Lung (tissue), 11 donors: ENCODE measurements at regions not wholly inside any gene's neighbourhood (a gene's known extent, or its start where the extent isn't known, plus 50 kb on each side); places are given as distances from the start of the nearest gene placed in this dataset.

Experiments used
- ATAC-seq: fragments of 200-7000 bp; cut with Tn5 transposase; one replicate; pipeline ENCODE4 v1.9.1; 2020; ENCODE audit warnings: moderate number of reproducible peaks; ENCODE audit not compliant: insufficient read depth, low FRiP score
- DNase-seq, 3 donors: peaks; one replicate each; pipeline ENCODE4 v3.0.0-alpha.2; 2013 to 2017
- H3K27ac ChIP-seq, 2 donors: one replicate each; pipeline ENCODE4 v1.5.1; 2013; ENCODE audit warnings: mild to moderate bottlenecking in 2 of 2, moderate library complexity in 2 of 2, control low read depth in 1 of 2, inconsistent platforms in 1 of 2, low read depth in 1 of 2, low read length in 1 of 2
- H3K27me3 ChIP-seq, 3 donors: one replicate each; pipeline ENCODE4 v1.5.1; 2013; ENCODE audit warnings: low read length in 2 of 3; ENCODE audit not compliant: control insufficient read depth in 3 of 3, insufficient read depth in 3 of 3
- H3K36me3 ChIP-seq, 4 donors: one replicate each; pipeline ENCODE4 v1.5.1; 2013; ENCODE audit warnings: low read length in 4 of 4, mild to moderate bottlenecking in 1 of 4, moderate library complexity in 1 of 4; ENCODE audit not compliant: control insufficient read depth in 4 of 4, insufficient read depth in 4 of 4
- H3K4me1 ChIP-seq, 5 donors: one replicate each; pipeline ENCODE4 v1.5.1; 2013; ENCODE audit warnings: low read length in 5 of 5, mild to moderate bottlenecking in 2 of 5, moderate library complexity in 1 of 5; ENCODE audit not compliant: control insufficient read depth in 5 of 5, insufficient read depth in 5 of 5
- H3K4me3 ChIP-seq: one replicate; pipeline ENCODE4 v1.5.1; 2013; ENCODE audit warnings: mild to moderate bottlenecking, control low read depth, moderate library complexity
- H3K9ac ChIP-seq, 2 donors: one replicate each; pipeline ENCODE4 v1.5.1; 2013; ENCODE audit warnings: low read length in 2 of 2, control low read depth in 1 of 2; ENCODE audit not compliant: insufficient read depth in 1 of 2
- H3K9me3 ChIP-seq, 4 donors: one replicate each; pipeline ENCODE4 v1.5.1; 2013; ENCODE audit warnings: low read length in 3 of 4, mild to moderate bottlenecking in 1 of 4, moderate library complexity in 1 of 4; ENCODE audit not compliant: control insufficient read depth in 4 of 4, insufficient read depth in 3 of 4
- CTCF ChIP-seq: IDR thresholded peaks from 2 replicates; pipeline ENCODE4 v1.5.1; 2012; ENCODE audit warnings: mild to moderate bottlenecking; ENCODE audit errors: control extremely low read depth, extremely low read depth
- WGBS, 2 donors: extraction: QIAGEN DNeasy Blood & Tissue Kit; methylation state at CpG; one replicate each; pipeline ENCODE4 v1.1.7; 2013; 5-methylcytosine and 5-hydroxymethylcytosine counted together
- donor health status: control.
- donor health status: control.
- donor health status: Bipolar disorder and iron deficiency.
- donor health status: healthy.
- donor health status: DM: yes; HTN: yes; CAD: no.

DNA sequence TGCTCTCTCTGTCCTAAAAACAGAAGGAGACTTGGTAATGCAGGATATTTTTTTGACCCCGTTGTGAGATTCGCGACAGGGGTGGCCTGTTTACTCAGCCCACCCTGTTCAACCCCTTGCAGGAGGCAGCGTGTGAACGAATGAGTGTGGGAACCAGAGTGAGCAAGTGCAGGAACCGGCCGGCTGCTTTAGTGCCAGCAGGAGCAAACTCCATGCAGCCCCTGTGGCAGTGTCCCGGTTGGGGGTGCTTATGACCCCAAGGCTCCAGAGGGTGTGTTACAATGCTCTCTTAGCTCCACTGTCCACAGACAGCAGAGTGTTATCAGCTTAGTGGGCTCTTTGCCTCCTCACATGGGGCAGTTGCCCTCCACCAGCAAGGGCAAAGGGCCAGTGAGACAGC, 225.2 kb downstream of the ETNK1 start:
- 87 to 91% methylated on average over 8 of the region's 8 CpGs for WGBS, 2 donors
- DNase-seq (no peak), ATAC-seq (no peak)

DNA sequence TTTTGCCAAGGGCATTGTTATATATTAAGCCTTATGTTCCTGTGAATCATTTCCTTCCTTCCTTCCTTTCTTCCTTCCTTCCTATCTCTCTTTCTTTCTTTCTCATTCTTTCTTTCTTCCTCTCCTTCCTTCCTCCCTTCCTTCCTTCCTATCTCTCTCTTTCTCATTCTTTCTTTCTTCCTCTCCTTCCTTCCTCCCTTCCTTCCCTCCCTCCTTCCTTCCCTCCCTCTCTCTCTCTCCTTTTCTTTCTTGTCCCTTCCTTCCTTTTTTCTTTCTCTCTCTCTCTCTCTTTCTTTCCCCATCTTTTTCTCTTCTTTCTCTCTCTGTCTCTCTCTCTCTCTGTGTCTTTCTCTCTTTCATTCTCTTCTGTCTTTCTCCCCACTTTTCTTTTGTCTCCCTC, 226.6 kb downstream of the ETNK1 start:
- ATAC-seq: no peak

More for the DNA sequence above, 225.2 kb downstream of the ETNK1 start:
- no peak overlapping the region for H3K9ac ChIP-seq
- peaks cover 0 to 1% (median 0%) of the 10 kb centered on the region in 3 donors for H3K27me3 ChIP-seq
- H3K4me3 ChIP-seq: no peak overlapping the region
- no peaks in the 10 kb centered on the region for H3K36me3 ChIP-seq
- TF ChIP-seq CTCF: no peak
- no peak overlapping the region for H3K27ac ChIP-seq
- H3K4me1 ChIP-seq: no peaks in the 10 kb centered on the region
- H3K9me3 ChIP-seq: no peaks in the 10 kb centered on the region

DNA sequence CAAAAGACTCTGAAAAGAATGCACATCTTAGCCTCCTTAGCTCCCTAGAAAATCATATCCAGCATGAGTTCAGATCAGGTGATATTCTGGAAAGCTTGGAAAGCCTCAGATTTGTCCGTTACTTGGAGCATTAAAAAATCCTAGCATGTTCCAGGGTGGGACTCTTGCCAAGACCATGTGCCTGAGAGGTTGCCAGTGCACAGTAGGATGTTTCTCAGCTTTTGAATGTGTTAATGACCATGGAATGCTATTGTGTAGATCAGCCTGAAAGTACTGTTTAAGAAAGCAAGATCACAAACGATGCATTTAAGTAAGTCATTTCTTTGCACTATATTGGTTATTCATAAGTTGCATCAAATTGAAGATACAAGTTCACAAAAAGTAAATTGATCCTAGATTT, 230.5 kb downstream of the ETNK1 start:
- no peak overlapping the region for H3K9ac ChIP-seq
- TF ChIP-seq CTCF: no peak
- H3K4me1 ChIP-seq: peaks cover 0 to 5% (median 0%) of the 10 kb centered on the region in 5 donors
- WGBS, 2 donors: 61 to 67% methylated on average over 2 of the region's 2 CpGs
- H3K27ac ChIP-seq: no peak overlapping the region
- no peak for ATAC-seq
- DNase-seq: no peak
- H3K36me3 ChIP-seq: no peaks in the 10 kb centered on the region
- peaks cover 0 to 3% (median 3%) of the 10 kb centered on the region in 3 donors for H3K27me3 ChIP-seq
- H3K4me3 ChIP-seq: no peak overlapping the region
- no peaks in the 10 kb centered on the region for H3K9me3 ChIP-seq

More for the DNA sequence above, 226.6 kb downstream of the ETNK1 start:
- no peaks in the 10 kb centered on the region for H3K36me3 ChIP-seq
- H3K27me3 ChIP-seq: peaks cover 0 to 3% (median 0%) of the 10 kb centered on the region in 3 donors
- H3K9ac ChIP-seq: no peak overlapping the region
- no peak for TF ChIP-seq CTCF
- H3K4me1 ChIP-seq: no peaks in the 10 kb centered on the region
- no peak for DNase-seq
- no peaks in the 10 kb centered on the region for H3K9me3 ChIP-seq
- H3K27ac ChIP-seq: no peak overlapping the region
- no peak overlapping the region for H3K4me3 ChIP-seq

GRCh38 chr12:22856178-22856577, 231.2 kb downstream of the ETNK1 start:
- ATAC-seq: peak; percentile 56
- Histone ChIP-seq H3K4me3 (no peak overlapping the region), H3K36me3 (no peaks in the 10 kb centered on the region), H3K27ac (no peak overlapping the region), H3K9me3 (no peaks in the 10 kb centered on the region), H3K4me1 (peaks cover 0 to 7% (median 3%) of the 10 kb centered on the region in 5 donors), H3K9ac (no peak overlapping the region), H3K27me3 (peaks cover 0 to 3% (median 3%) of the 10 kb centered on the region in 3 donors)
- TF ChIP-seq CTCF: no peak
- DNase-seq: peak in 2 of 3 donors; percentile 55 to 66
- WGBS, 2 donors: 1 to 2% methylated on average over 2 of the region's 2 CpGs
